NOMO-1 (cell line): ENCODE measurements at regions not wholly inside any gene's neighbourhood (a gene's known extent, or its start where the extent isn't known, plus 50 kb on each side); places are given as distances from the start of the nearest gene placed in this dataset.

Source experiments
- DNase-seq, 2 experiments: peaks; one replicate each; lab custom pipeline; 2025; ENCODE audit not compliant: unreplicated experiment in 2 of 2; lab: John Stamatoyannopoulos, UW

DNA sequence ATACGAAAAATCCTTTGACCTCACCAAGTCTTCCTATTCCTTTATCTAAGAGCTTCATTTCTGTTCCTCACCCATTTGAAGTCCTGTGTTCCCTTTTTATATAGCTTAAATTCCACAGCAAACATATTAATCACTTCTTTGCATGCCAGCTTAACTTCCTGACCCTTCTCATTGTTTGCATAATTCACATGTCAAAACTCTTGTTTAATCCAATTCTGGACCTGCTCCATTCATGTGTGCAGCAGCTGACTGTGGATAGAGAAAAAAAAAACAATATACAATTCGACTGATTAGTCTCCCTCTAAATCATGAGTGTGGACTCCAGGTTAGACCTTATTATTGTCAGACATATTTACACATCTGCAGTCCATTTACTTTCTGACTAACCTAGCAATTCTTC, 991.2 kb upstream of the TENM4 start:
- DNase-seq = no peak

GRCh38 chr11:80424012-80424695, 983.3 kb upstream of the TENM4 start:
- DNase-seq = no peak

DNA sequence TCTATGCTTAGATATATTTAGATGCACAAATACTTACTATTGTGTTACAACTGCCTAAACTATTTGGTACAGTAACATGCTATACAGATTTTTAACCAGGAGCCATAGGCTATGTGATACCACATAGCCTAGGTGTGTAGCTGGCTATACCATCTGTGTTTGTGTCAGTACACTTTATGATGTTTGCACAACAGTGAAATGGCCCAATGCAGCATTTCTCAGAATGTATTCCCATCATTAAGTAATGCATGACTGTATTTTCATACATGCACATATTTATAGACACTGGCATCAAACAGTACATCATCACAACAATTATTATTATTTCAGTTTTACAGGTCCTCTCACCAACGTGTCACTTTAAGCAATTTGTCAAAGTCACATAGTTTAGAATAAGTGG, 979.5 kb upstream of the TENM4 start:
- no peak for DNase-seq

DNA sequence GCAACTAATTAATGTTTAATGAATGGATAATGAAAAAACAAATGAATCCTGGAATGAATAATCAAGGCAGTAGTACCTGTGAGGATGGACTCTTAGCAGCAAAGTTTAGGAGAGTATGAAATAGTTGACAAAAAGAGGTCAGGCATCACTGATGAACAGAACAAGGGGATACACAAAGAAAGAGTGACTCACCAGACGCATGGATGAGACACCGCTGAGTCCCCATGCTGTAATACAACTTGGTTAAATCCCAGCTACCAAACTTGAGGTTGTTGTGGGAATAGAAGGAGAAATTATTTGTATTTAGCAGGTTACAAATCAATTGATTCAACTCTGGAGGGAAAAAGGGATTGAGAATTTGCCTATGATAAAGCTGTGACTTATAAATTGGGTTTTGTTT, 976.9 kb upstream of the TENM4 start:
- DNase-seq = no peak

GRCh38 chr11:80415580-80415979, 974.8 kb upstream of the TENM4 start:
- no peak for DNase-seq

DNA sequence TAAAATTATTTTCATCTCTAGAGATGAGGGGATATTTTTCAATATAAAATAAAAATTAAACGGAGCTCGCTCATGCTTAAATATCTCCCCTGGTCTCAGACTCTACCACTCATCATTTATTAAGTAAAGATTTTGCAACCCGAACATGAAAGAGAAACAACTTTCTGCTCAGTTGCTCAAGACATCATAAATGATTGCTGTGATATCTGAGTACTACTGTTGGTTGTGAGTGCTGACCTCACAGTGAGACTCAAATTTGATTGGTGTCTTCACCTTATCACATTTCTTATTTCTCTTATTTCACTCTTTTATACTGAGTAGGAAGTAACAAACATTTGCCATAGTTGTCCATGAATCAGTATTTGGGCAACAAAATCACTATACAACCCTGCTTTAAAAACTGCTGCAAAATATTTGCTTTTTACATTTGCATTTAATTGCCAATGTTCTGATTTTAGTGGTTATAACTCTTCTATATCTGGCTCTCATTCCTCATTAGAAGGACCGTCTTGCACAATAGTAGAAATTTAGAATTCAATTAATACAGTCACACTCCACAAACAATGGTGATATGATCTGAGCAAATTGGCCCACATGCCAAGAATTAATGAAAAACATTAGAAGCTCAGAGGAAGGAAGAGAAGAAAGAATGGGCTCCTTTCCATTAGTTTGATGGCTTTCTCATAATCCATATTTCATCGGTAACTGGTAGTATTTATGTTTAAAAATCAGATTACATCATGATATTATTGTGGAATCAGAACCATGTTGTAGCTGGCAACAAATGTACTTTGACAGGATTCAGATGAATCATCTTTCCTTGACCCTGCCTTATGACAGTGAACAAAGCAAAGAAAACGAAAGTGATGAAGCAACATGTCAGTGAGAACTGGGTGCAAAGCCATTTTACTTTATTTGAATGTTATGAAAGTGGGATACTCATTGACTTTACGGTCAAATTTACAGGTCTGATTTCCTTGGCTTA, 973.6 kb upstream of the TENM4 start:
- DNase-seq = peak; percentile 37 to 78

DNA sequence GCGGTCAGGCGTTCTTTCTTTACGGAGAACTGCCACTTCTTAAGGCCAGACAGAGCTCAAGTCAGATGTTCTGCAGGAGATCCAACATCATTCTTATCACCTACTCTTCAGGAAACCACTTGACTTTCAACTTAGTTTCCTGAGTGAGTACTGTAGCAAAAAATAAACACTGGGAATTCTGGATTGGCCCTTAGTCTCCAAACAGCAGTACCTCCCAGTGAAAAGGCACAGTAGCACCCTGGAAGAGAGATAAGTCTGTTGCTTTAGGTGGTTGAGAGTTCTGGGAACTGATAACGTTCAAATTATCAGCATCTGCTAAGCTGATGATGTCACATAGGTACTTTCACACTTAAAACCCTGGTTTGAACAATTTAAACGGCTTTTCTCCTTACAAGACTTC, 971.8 kb upstream of the TENM4 start:
- no peak for DNase-seq

DNA sequence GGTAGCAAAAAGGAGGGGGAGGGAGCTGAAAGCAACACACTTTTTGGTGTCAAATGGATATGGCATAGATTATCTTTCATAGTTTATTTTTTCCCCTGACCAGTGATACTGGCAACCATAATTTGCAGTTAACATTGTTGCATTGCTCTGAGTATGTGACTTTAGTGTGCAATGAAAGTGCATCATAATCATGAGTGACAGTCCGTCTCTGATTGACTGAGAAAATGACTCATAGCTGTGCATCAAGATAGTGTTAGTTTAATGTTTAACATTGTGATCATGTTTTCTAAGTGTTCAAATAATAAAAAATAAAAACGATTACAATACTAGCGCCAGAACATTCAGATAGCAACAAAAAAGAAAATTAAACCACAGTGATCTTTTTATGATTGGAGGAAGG, 952.4 kb upstream of the TENM4 start:
- no peak for DNase-seq

DNA sequence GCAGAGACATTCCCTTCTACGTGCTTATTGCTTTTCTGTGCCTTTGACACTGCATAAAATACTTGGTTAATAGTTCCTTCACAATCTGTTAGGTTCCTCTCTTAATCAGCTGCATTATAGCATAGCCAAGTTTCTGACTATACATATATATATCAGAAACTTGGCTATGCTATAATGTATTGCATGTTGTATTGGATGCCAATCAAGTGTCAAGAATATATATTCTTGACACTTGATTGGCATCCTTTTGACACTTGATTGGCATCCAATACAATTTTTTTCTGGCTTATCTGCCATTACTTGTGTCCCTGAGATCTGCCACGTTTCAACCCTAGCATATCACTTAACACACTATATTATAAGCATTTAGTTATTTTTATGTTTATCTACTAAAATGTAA, 949.7 kb upstream of the TENM4 start:
- no peak for DNase-seq

DNA sequence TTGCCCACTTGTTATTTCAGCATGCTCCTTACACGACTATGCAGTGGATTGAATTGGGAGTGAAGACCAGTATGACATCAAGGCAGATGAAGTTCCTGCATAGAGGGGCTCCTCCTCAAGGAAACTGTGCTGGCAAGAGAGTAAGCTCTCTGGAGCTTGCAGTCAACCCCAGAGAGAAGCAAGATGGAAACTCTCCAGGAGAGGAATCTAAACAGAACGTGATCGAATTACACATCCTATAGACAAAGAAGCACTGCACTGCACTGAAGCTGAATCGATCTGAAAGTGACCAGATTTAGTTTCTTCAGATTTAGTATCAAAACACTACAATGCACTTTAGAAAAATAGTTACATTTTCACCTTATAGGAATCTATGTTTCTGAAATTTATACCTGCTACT, 947.7 kb upstream of the TENM4 start:
- DNase-seq = no peak

DNA sequence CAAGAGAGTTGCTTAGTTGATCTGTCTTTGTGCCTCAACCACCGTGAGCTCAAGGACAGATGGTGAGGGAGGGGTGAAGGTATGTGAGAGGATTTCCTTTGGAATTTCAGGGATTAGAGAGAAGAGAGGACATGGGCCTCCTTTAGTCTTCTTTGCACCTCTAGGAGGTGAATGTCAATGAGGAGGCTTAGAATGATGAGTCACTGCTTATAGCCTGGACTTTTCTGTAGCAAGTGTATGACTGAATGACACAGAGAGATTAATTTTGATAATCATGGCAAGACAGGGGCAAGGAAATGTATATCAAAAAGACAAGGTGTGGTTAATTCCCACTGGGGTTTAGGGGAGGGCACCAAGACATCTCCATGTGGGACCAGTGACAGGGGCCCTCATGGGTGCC, 947.3 kb upstream of the TENM4 start:
- DNase-seq = no peak

- no peak for DNase-seq
These were observed 942.8 kb upstream of the TENM4 start for GRCh38 chr11:80383655-80384054.

- no peak for DNase-seq
These were observed 938.9 kb upstream of the TENM4 start for GRCh38 chr11:80379620-80380278.

GRCh38 chr11:80371931-80372330, 931.1 kb upstream of the TENM4 start:
- no peak for DNase-seq

GRCh38 chr11:80365980-80366379, 925.1 kb upstream of the TENM4 start:
- DNase-seq = no peak

GRCh38 chr11:80365076-80365725, 924.4 kb upstream of the TENM4 start:
- DNase-seq = no peak

GRCh38 chr11:80362563-80363340, 921.9 kb upstream of the TENM4 start:
- DNase-seq = no peak

GRCh38 chr11:80355251-80355650, 914.4 kb upstream of the TENM4 start:
- no peak for DNase-seq

DNA sequence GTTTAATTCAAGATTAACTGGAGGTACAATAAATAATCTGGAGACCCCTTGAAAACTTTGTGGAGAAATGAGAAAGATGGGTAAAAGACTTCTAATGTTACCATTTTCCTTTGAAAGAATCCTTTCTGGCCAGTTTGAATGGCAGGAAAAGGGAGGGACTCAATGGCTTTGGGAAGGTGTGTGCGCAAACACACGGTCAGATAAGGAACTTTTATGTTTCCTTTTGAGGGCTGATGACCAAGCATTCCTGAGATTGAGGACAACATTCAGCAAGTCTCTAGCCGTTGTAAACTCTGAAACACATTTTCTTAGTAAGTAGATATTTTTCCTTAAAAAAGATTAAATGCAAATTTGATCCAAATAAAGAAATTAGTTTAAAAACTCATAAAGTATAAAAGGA, 909.7 kb upstream of the TENM4 start:
- no peak for DNase-seq

- no peak for DNase-seq
These were observed 909.2 kb upstream of the TENM4 start for GRCh38 chr11:80349997-80350396.
